Ovary (tissue), 3 donors: ENCODE measurements at regions not wholly inside any gene's neighbourhood (a gene's known extent, or its start where the extent isn't known, plus 50 kb on each side); places are given as distances from the start of the nearest gene placed in this dataset.

Source experiments
- EP300 ChIP-seq: sonication (generic); formaldehyde crosslinking; IDR thresholded peaks from one replicate; pipeline ENCODE4 v1.6.1; 2017; ENCODE audit warnings: antibody characterized with exemption
- TF ChIP-seq, protein P1 (sequence below), 3 donors: fragments of 450-650 bp in 2 of 3; fragments of 200-600 bp in 1 of 3; IDR thresholded peaks; one replicate each; pipeline versions ENCODE4 v1.5.1 to v1.8.0; 2016 to 2022; ENCODE audit warnings: antibody characterized with exemption in 3 of 3, mild to moderate bottlenecking in 1 of 3
- donor health status: DM: no; HTN: no; CAD: no.

DNA sequence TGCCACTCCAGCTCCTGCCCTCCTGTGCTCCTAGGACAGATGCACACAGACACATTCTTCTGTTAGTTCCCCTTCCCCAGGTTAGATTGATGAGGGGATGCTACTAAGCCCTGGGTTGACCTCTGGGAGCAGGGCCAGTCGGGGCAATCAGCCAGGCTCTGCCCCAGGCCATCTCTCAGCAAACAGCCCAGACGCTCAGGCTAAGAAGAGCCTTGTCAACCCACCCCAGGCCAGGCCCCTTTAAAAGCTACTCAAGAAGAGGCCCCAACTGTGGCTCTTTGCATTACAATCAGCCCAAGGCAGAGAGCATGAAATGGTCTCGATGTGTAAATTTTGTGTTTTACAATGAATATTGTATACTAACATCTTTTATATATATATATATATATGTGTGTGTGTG is 107.4 kb downstream of the TFAP2A start:
- TF ChIP-seq EP300 = no peak
- TF ChIP-seq, protein P1, sequence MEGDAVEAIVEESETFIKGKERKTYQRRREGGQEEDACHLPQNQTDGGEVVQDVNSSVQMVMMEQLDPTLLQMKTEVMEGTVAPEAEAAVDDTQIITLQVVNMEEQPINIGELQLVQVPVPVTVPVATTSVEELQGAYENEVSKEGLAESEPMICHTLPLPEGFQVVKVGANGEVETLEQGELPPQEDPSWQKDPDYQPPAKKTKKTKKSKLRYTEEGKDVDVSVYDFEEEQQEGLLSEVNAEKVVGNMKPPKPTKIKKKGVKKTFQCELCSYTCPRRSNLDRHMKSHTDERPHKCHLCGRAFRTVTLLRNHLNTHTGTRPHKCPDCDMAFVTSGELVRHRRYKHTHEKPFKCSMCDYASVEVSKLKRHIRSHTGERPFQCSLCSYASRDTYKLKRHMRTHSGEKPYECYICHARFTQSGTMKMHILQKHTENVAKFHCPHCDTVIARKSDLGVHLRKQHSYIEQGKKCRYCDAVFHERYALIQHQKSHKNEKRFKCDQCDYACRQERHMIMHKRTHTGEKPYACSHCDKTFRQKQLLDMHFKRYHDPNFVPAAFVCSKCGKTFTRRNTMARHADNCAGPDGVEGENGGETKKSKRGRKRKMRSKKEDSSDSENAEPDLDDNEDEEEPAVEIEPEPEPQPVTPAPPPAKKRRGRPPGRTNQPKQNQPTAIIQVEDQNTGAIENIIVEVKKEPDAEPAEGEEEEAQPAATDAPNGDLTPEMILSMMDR (IDR thresholded peaks at IDR 0.05) = no peak
